SK-N-SH treated with all-trans-retinoic acid at 6 μM for 48 hours (cell line): ENCODE measurements at regions not wholly inside any gene's neighbourhood (a gene's known extent, or its start where the extent isn't known, plus 50 kb on each side); places are given as distances from the start of the nearest gene placed in this dataset.

Experiments used
- ARNTL ChIP-seq: fragments of 450-650 bp; formaldehyde crosslinking; IDR thresholded peaks from 2 replicates; pipeline ENCODE4 v1.5.0; 2020; ENCODE audit warnings: low read depth, mild to moderate bottlenecking, moderate library complexity, borderline replicate concordance
- BACH2 ChIP-seq: fragments of 250-450 bp; sonication (Bioruptor Pico); IDR thresholded peaks from 2 replicates; pipeline ENCODE4 v1.9.0; 2021; ENCODE audit warnings: mild to moderate bottlenecking, borderline replicate concordance
- PPARA ChIP-seq: fragments of 250-450 bp; sonication (Bioruptor Pico); IDR thresholded peaks from 2 replicates; pipeline ENCODE4 v1.5.0; 2020; ENCODE audit warnings: mild to moderate bottlenecking, borderline replicate concordance
- RARB ChIP-seq: fragments of 250-450 bp; sonication (Bioruptor Pico); IDR thresholded peaks from 2 replicates; pipeline ENCODE4 v1.8.0; 2021; ENCODE audit warnings: mild to moderate bottlenecking, moderate library complexity
- SNAI2 ChIP-seq: fragments of 250-450 bp; sonication (Bioruptor Pico); IDR thresholded peaks from 2 replicates; pipeline ENCODE4 v1.5.0; 2020; ENCODE audit warnings: mild to moderate bottlenecking, moderate library complexity
- TCF4 ChIP-seq: fragments of 250-450 bp; sonication (Bioruptor Pico); IDR thresholded peaks from 2 replicates; pipeline ENCODE4 v1.8.0; 2021; ENCODE audit warnings: mild to moderate bottlenecking, moderate library complexity, borderline replicate concordance
- TOX ChIP-seq: fragments of 250-450 bp; sonication (Bioruptor Pico); IDR thresholded peaks from 2 replicates; pipeline ENCODE4 v1.8.0; 2021; ENCODE audit warnings: mild to moderate bottlenecking, moderate library complexity, borderline replicate concordance
- ZC3H10 ChIP-seq: fragments of 250-450 bp; sonication (Bioruptor Pico); IDR thresholded peaks from 2 replicates; pipeline ENCODE4 v1.5.1; 2021; ENCODE audit warnings: mild to moderate bottlenecking, moderate library complexity
- ZFP30 ChIP-seq: fragments of 450-650 bp; formaldehyde crosslinking; IDR thresholded peaks from 2 replicates; pipeline ENCODE4 v1.5.0; 2022; ENCODE audit warnings: mild to moderate bottlenecking, moderate library complexity
- ZNF565 ChIP-seq: fragments of 450-650 bp; formaldehyde crosslinking; conservative IDR thresholded peaks from 2 replicates; pipeline ENCODE4 v1.5.0; 2020; ENCODE audit warnings: low read depth, mild to moderate bottlenecking, moderate library complexity
- ZNF70 ChIP-seq: fragments of 450-650 bp; formaldehyde crosslinking; IDR thresholded peaks from 2 replicates; pipeline ENCODE4 v1.5.0; 2020; ENCODE audit warnings: mild to moderate bottlenecking, moderate library complexity
- TF ChIP-seq, protein P1 (sequence below): fragments of 250-450 bp; sonication (Bioruptor Pico); IDR thresholded peaks from 2 replicates; pipeline ENCODE4 v1.8.0; 2020; ENCODE audit warnings: mild to moderate bottlenecking, moderate library complexity, borderline replicate concordance
- TF ChIP-seq, protein P2 (sequence below): fragments of 250-450 bp; sonication (Bioruptor Pico); IDR thresholded peaks from 2 replicates; pipeline ENCODE4 v1.5.1; 2020; ENCODE audit warnings: low read depth, mild to moderate bottlenecking, moderate library complexity
- TF ChIP-seq, protein P3 (sequence below): fragments of 250-450 bp; sonication (Bioruptor Pico); IDR thresholded peaks from 2 replicates; pipeline ENCODE4 v1.5.1; 2021; ENCODE audit warnings: mild to moderate bottlenecking, moderate library complexity

DNA sequence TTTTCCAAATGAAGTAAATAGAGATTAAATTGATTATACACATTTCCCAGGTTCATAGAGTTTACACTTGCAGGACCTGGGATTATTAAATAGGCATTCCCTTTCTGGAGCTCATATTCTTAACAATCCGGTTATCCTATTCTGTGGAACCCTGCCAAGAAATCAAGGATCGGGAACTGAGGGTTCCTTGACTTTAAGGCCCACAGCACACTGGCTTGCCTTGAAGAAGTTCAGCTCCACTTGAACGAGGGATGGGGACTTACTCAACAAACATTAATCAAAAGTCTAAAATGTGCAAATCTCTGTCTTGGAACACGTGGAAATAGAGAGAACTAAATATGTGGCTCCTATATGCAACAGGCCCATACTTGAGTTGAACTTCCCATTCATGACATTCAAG lies 142.3 kb upstream of the RGPD4 start:
- TF ChIP-seq ZFP30 (no peak), RARB (CRISPR knock-in tag) (no peak), SNAI2 (CRISPR knock-in tag) (no peak), ZNF70 (CRISPR knock-in tag) (no peak), TCF4 (CRISPR knock-in tag) (no peak), ARNTL (CRISPR knock-in tag) (no peak), ZNF565 (no peak), PPARA (CRISPR knock-in tag) (no peak), TOX (CRISPR knock-in tag) (no peak), ZC3H10 (CRISPR knock-in tag) (no peak), BACH2 (CRISPR knock-in tag) (no peak)
- TF ChIP-seq, protein P1, sequence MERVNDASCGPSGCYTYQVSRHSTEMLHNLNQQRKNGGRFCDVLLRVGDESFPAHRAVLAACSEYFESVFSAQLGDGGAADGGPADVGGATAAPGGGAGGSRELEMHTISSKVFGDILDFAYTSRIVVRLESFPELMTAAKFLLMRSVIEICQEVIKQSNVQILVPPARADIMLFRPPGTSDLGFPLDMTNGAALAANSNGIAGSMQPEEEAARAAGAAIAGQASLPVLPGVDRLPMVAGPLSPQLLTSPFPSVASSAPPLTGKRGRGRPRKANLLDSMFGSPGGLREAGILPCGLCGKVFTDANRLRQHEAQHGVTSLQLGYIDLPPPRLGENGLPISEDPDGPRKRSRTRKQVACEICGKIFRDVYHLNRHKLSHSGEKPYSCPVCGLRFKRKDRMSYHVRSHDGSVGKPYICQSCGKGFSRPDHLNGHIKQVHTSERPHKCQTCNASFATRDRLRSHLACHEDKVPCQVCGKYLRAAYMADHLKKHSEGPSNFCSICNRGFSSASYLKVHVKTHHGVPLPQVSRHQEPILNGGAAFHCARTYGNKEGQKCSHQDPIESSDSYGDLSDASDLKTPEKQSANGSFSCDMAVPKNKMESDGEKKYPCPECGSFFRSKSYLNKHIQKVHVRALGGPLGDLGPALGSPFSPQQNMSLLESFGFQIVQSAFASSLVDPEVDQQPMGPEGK, result no peak
- TF ChIP-seq, protein P2, sequence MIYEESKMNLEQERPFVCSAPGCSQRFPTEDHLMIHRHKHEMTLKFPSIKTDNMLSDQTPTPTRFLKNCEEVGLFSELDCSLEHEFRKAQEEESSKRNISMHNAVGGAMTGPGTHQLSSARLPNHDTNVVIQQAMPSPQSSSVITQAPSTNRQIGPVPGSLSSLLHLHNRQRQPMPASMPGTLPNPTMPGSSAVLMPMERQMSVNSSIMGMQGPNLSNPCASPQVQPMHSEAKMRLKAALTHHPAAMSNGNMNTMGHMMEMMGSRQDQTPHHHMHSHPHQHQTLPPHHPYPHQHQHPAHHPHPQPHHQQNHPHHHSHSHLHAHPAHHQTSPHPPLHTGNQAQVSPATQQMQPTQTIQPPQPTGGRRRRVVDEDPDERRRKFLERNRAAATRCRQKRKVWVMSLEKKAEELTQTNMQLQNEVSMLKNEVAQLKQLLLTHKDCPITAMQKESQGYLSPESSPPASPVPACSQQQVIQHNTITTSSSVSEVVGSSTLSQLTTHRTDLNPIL (CRISPR knock-in tag), result no peak
- TF ChIP-seq, protein P3, sequence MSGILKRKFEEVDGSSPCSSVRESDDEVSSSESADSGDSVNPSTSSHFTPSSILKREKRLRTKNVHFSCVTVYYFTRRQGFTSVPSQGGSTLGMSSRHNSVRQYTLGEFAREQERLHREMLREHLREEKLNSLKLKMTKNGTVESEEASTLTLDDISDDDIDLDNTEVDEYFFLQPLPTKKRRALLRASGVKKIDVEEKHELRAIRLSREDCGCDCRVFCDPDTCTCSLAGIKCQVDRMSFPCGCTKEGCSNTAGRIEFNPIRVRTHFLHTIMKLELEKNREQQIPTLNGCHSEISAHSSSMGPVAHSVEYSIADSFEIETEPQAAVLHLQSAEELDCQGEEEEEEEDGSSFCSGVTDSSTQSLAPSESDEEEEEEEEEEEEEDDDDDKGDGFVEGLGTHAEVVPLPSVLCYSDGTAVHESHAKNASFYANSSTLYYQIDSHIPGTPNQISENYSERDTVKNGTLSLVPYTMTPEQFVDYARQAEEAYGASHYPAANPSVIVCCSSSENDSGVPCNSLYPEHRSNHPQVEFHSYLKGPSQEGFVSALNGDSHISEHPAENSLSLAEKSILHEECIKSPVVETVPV (CRISPR knock-in tag), result no peak
